Smooth muscle cell (in vitro differentiated cells): ENCODE measurements at regions not wholly inside any gene's neighbourhood (a gene's known extent, or its start where the extent isn't known, plus 50 kb on each side); places are given as distances from the start of the nearest gene placed in this dataset.

Experiments used
- DNase-seq: peaks from one replicate; lab custom pipeline; 2025; ENCODE audit not compliant: unreplicated experiment; lab: John Stamatoyannopoulos, UW
- H2AFZ ChIP-seq: fragments of 200-600 bp; sonication (generic); 2 replicates; pipeline ENCODE4 v1.6.0; 2016; ENCODE audit warnings: antibody characterized with exemption, low read depth, mild to moderate bottlenecking
- H3F3A ChIP-seq: fragments of 200-600 bp; sonication (generic); 2 replicates; pipeline ENCODE4 v1.6.0; 2017; ENCODE audit warnings: antibody characterized with exemption, low read depth
- H3K27ac ChIP-seq: fragments of 200-600 bp; sonication (generic); 2 replicates; pipeline ENCODE4 v1.5.1; 2016; ENCODE audit warnings: low read depth, mild to moderate bottlenecking
- H3K27me3 ChIP-seq: fragments of 200-600 bp; sonication (generic); 2 replicates; pipeline ENCODE4 v1.6.1; 2016; ENCODE audit warnings: low read depth, mild to moderate bottlenecking
- H3K36me3 ChIP-seq: fragments of 200-600 bp; sonication (generic); 2 replicates; pipeline ENCODE4 v1.5.1; 2016; ENCODE audit warnings: low read depth
- H3K4me1 ChIP-seq: fragments of 200-600 bp; sonication (generic); 2 replicates; pipeline ENCODE4 v1.5.1; 2016; ENCODE audit warnings: low read depth
- H3K4me2 ChIP-seq: fragments of 200-600 bp; sonication (generic); 2 replicates; pipeline ENCODE4 v1.6.0; 2016; ENCODE audit warnings: mild to moderate bottlenecking
- H3K4me3 ChIP-seq: fragments of 200-600 bp; sonication (generic); 2 replicates; pipeline ENCODE4 v1.5.1; 2016; ENCODE audit warnings: mild to moderate bottlenecking
- H3K79me2 ChIP-seq: fragments of 200-600 bp; sonication (generic); 2 replicates; pipeline ENCODE4 v1.6.0; 2016; ENCODE audit warnings: low read depth, mild to moderate bottlenecking
- H3K9ac ChIP-seq: fragments of 200-600 bp; sonication (generic); 2 replicates; pipeline ENCODE4 v1.6.0; 2016; ENCODE audit warnings: low read depth
- H3K9me3 ChIP-seq: fragments of 200-600 bp; sonication (generic); replicated peaks from 2 replicates; pipeline ENCODE4 v1.5.1; 2016; ENCODE audit warnings: low read depth
- H4K20me1 ChIP-seq: fragments of 200-600 bp; sonication (generic); 2 replicates; pipeline ENCODE4 v1.6.0; 2016; ENCODE audit warnings: low read depth
- CTCF ChIP-seq: fragments of 200-600 bp; sonication (generic); IDR thresholded peaks from 2 replicates; pipeline ENCODE4 v1.5.1; 2017; ENCODE audit warnings: borderline replicate concordance, mild to moderate bottlenecking, antibody characterized with exemption; ENCODE audit not compliant: insufficient read depth, poor library complexity, severe bottlenecking
- WGBS: methylation state at CpG from one replicate; pipeline ENCODE4 v1.1.7; 2016; ENCODE audit warnings: low lambda C conversion rate; 5-methylcytosine and 5-hydroxymethylcytosine counted together

GRCh38 chr1:184189361-184189760, 137.8 kb downstream of the TSEN15 start:
- Histone ChIP-seq H3K27ac (no peak overlapping the region), H3K4me3 (no peak overlapping the region), H2AFZ (no peak overlapping the region), H3F3A (no peaks in the 10 kb centered on the region), H3K4me1 (peaks cover 11% of the 10 kb centered on the region), H3K79me2 (no peaks in the 10 kb centered on the region), H3K36me3 (no peaks in the 10 kb centered on the region), H3K4me2 (no peak overlapping the region), H3K9ac (no peak overlapping the region), H4K20me1 (no peaks in the 10 kb centered on the region), H3K27me3 (no peaks in the 10 kb centered on the region), H3K9me3 (no peaks in the 10 kb centered on the region)
- TF ChIP-seq CTCF: no peak
- no peak for DNase-seq

GRCh38 chr1:184190616-184191015, 139.1 kb downstream of the TSEN15 start:
- no peaks in the 10 kb centered on the region for H3K27me3 ChIP-seq
- H3K79me2 ChIP-seq: no peaks in the 10 kb centered on the region
- H3K4me3 ChIP-seq: no peak overlapping the region
- 27% methylated on average over 2 of the region's 2 CpGs for WGBS
- no peak overlapping the region for H2AFZ ChIP-seq
- no peaks in the 10 kb centered on the region for H3K36me3 ChIP-seq
- H3K27ac ChIP-seq: peak overlapping the region; percentile 92
- H3K9me3 ChIP-seq: no peaks in the 10 kb centered on the region
- no peaks in the 10 kb centered on the region for H3F3A ChIP-seq
- no peak for TF ChIP-seq CTCF
- H3K4me2 ChIP-seq: peak overlapping the region; percentile 37
- H3K4me1 ChIP-seq: peaks cover 11% of the 10 kb centered on the region
- DNase-seq: no peak
- H3K9ac ChIP-seq: no peak overlapping the region
- H4K20me1 ChIP-seq: no peaks in the 10 kb centered on the region

- peak overlapping the region; percentile 66 for H3K9ac ChIP-seq
- WGBS: 33% methylated on average over 12 of the region's 12 CpGs
- no peaks in the 10 kb centered on the region for H3K79me2 ChIP-seq
- no peak overlapping the region for H2AFZ ChIP-seq
- no peaks in the 10 kb centered on the region for H3F3A ChIP-seq
- no peaks in the 10 kb centered on the region for H4K20me1 ChIP-seq
- H3K27ac ChIP-seq: peak overlapping the region; percentile 92
- peaks cover 11% of the 10 kb centered on the region for H3K4me1 ChIP-seq
- no peaks in the 10 kb centered on the region for H3K9me3 ChIP-seq
- peak overlapping the region; percentile 43 for H3K4me2 ChIP-seq
- TF ChIP-seq CTCF: no peak
- no peaks in the 10 kb centered on the region for H3K36me3 ChIP-seq
- DNase-seq: peak; percentile 16
- H3K27me3 ChIP-seq: no peaks in the 10 kb centered on the region
- H3K4me3 ChIP-seq: no peak overlapping the region
Observed at GRCh38 chr1:184191181-184191621, 139.7 kb downstream of the TSEN15 start.

GRCh38 chr1:184192796-184193195, 141.3 kb downstream of the TSEN15 start:
- no peak overlapping the region for H3K4me3 ChIP-seq
- H3K27me3 ChIP-seq: no peaks in the 10 kb centered on the region
- no peaks in the 10 kb centered on the region for H3K79me2 ChIP-seq
- H3K4me2 ChIP-seq: no peak overlapping the region
- H3K27ac ChIP-seq: no peak overlapping the region
- no peak for DNase-seq
- H3K4me1 ChIP-seq: peaks cover 22% of the 10 kb centered on the region
- no peak overlapping the region for H2AFZ ChIP-seq
- no peaks in the 10 kb centered on the region for H3K9me3 ChIP-seq
- no peak overlapping the region for H3K9ac ChIP-seq
- H3K36me3 ChIP-seq: no peaks in the 10 kb centered on the region
- no peaks in the 10 kb centered on the region for H4K20me1 ChIP-seq
- H3F3A ChIP-seq: no peaks in the 10 kb centered on the region
- TF ChIP-seq CTCF: no peak
- 76% methylated on average over 1 of the region's 1 CpG for WGBS
